SU-DHL-6 (cell line): ENCODE measurements at regions not wholly inside any gene's neighbourhood (a gene's known extent, or its start where the extent isn't known, plus 50 kb on each side); places are given as distances from the start of the nearest gene placed in this dataset.

Source experiments
- H2AFZ ChIP-seq: fragments of 200-600 bp; sonication (generic); 2 replicates; pipeline ENCODE4 v1.6.1; 2014; ENCODE audit warnings: low read depth, mild to moderate bottlenecking, moderate library complexity, mixed read lengths, antibody characterized with exemption, low read length; ENCODE audit not compliant: severe bottlenecking
- H3F3A ChIP-seq: fragments of 200-600 bp; shearing (Covaris generic); 2 replicates; pipeline ENCODE4 v1.6.0; 2016; ENCODE audit warnings: antibody characterized with exemption, mild to moderate bottlenecking; ENCODE audit not compliant: insufficient read depth
- H3K27ac ChIP-seq: fragments of 200-600 bp; sonication (generic); 2 replicates; pipeline ENCODE4 v1.5.1; 2016; ENCODE audit warnings: low read depth, mild to moderate bottlenecking, low read length, moderate library complexity, mixed read lengths
- H3K27me3 ChIP-seq: fragments of 200-600 bp; sonication (generic), shearing (Covaris generic); 2 replicates; pipeline ENCODE4 v1.6.0; 2014; ENCODE audit warnings: mild to moderate bottlenecking, low read length
- H3K36me3 ChIP-seq: fragments of 200-600 bp; sonication (generic); 2 replicates; pipeline ENCODE4 v1.6.1; 2014; ENCODE audit warnings: mild to moderate bottlenecking, low read length, mixed read lengths
- H3K4me2 ChIP-seq: fragments of 300-600, 200-600 bp; shearing (Covaris generic), sonication (generic); 2 replicates; pipeline ENCODE4 v1.6.0; 2014; ENCODE audit warnings: low read length, low read depth, mild to moderate bottlenecking; ENCODE audit not compliant: poor library complexity, severe bottlenecking
- H3K4me3 ChIP-seq: fragments of 200-600 bp; sonication (generic); 2 replicates; pipeline ENCODE4 v1.5.1; 2014; ENCODE audit warnings: antibody characterized with exemption, low read length, mild to moderate bottlenecking, mixed read lengths; ENCODE audit not compliant: insufficient read depth, poor library complexity, severe bottlenecking
- H3K79me2 ChIP-seq: fragments of 200-600 bp; sonication (generic); 2 replicates; pipeline ENCODE4 v1.6.1; 2014; ENCODE audit warnings: mild to moderate bottlenecking, low read length, moderate library complexity; ENCODE audit not compliant: insufficient read depth
- H3K9ac ChIP-seq: fragments of 200-600 bp; sonication (generic); 2 replicates; pipeline ENCODE4 v1.7.0; 2014; ENCODE audit warnings: mild to moderate bottlenecking, low read length
- H3K9me2 ChIP-seq: fragments of 200-600 bp; sonication (generic); replicated peaks from 2 replicates; pipeline ENCODE4 v1.6.1; 2014; ENCODE audit warnings: low read length; ENCODE audit not compliant: insufficient read depth
- H3K9me3 ChIP-seq: fragments of 200-600 bp; sonication (generic); 2 replicates; pipeline ENCODE4 v1.6.1; 2014; ENCODE audit warnings: low read length, mixed read lengths; ENCODE audit not compliant: insufficient read depth
- H4K20me1 ChIP-seq: fragments of 200-600 bp; sonication (generic); 2 replicates; pipeline ENCODE4 v1.6.1; 2014; ENCODE audit warnings: low read depth, mild to moderate bottlenecking, antibody characterized with exemption, low read length, moderate library complexity, mixed read lengths
- CTCF ChIP-seq: fragments of 200-600 bp; sonication (generic); IDR thresholded peaks from one replicate; pipeline ENCODE4 v1.5.1; 2017; ENCODE audit warnings: antibody characterized with exemption, mild to moderate bottlenecking, low read length, moderate library complexity; ENCODE audit not compliant: insufficient read depth, poor library complexity, severe bottlenecking
- EZH2phosphoT487 ChIP-seq: fragments of 200-600 bp; sonication (generic), shearing (Covaris generic); conservative IDR thresholded peaks from 2 replicates; pipeline ENCODE4 v1.6.1; 2018; ENCODE audit warnings: mild to moderate bottlenecking, antibody characterized with exemption, low read length, moderate library complexity, mixed read lengths

DNA sequence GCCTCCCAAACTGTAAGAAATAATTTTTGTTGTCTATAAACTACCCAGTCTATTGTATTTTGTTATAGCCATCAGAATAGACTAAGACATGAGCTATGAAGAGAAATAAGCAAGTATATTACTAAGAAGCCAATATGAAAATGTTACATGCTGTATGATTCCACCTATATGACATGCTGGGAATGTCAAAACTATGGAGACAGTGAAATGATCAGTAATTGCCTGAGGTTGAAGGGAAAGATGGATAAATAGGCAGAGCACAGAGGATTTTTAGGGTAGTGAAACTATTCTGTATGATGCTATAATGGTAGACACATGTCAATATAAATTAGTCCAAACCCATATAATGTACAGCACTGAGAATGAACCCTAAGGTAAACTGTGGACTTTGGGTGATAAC lies 261.3 kb upstream of the PCDH15 start:
- Histone ChIP-seq H3K79me2 (no peaks in the 10 kb centered on the region), H3K36me3 (no peaks in the 10 kb centered on the region), H2AFZ (no peak overlapping the region), H3K9ac (no peak overlapping the region), H3F3A (no peaks in the 10 kb centered on the region), H3K9me2 (no peaks in the 10 kb centered on the region), H3K4me2 (no peak overlapping the region), H3K27ac (no peak overlapping the region), H3K27me3 (no peaks in the 10 kb centered on the region), H3K4me3 (no peak overlapping the region), H3K9me3 (no peaks in the 10 kb centered on the region), H4K20me1 (no peaks in the 10 kb centered on the region)
- TF ChIP-seq EZH2phosphoT487 = no peak
- no peak for TF ChIP-seq CTCF

GRCh38 chr10:55058800-55059199 lies 257.8 kb upstream of the PCDH15 start:
- Histone ChIP-seq H3K79me2 (no peaks in the 10 kb centered on the region), H3K36me3 (no peaks in the 10 kb centered on the region), H2AFZ (no peak overlapping the region), H3F3A (no peaks in the 10 kb centered on the region), H3K9me2 (no peaks in the 10 kb centered on the region), H3K9ac (no peak overlapping the region), H3K27ac (no peak overlapping the region), H3K4me3 (no peak overlapping the region), H3K27me3 (no peaks in the 10 kb centered on the region), H3K9me3 (no peaks in the 10 kb centered on the region), H4K20me1 (no peaks in the 10 kb centered on the region), H3K4me2 (no peak overlapping the region)
- TF ChIP-seq EZH2phosphoT487 = no peak
- no peak for TF ChIP-seq CTCF

DNA sequence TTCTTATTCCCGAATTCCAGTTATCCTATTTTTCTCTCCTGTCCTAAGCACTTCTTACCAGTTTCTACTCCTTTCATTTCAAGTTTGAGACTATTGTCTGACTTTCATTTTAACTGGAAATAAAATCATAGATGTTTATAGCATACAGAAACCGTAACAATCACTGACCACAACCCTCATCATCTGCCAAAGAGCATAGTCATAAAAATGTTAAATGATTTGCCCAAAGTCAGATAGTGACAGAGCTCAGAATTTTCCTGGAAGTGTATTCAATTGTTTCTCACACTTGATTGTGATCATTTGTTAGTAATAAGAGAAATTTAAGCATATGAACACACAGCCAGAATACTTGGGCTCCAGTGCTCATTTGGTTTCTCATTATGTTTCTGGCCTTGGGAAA lies 250.5 kb upstream of the PCDH15 start:
- no peaks in the 10 kb centered on the region for H3K9me3 ChIP-seq
- H3K27ac ChIP-seq = no peak overlapping the region
- H3F3A ChIP-seq = no peaks in the 10 kb centered on the region
- no peaks in the 10 kb centered on the region for H3K79me2 ChIP-seq
- no peak overlapping the region for H3K9ac ChIP-seq
- no peaks in the 10 kb centered on the region for H3K9me2 ChIP-seq
- TF ChIP-seq EZH2phosphoT487 (no peak), CTCF (no peak)
- H2AFZ ChIP-seq = no peak overlapping the region
- H3K27me3 ChIP-seq = no peaks in the 10 kb centered on the region
- no peaks in the 10 kb centered on the region for H3K36me3 ChIP-seq
- no peak overlapping the region for H3K4me3 ChIP-seq
- no peak overlapping the region for H3K4me2 ChIP-seq
- H4K20me1 ChIP-seq = no peaks in the 10 kb centered on the region
